HG02798 (cell line): ENCODE measurements at regions not wholly inside any gene's neighbourhood (a gene's known extent, or its start where the extent isn't known, plus 50 kb on each side); places are given as distances from the start of the nearest gene placed in this dataset.
"Not testable (repeated sequence)": the region's sequence is repeated elsewhere in the genome, so short reads cannot be mapped to it uniquely, and the experiment has no call there.

Experiments used
- ATAC-seq: cut with Tn5 transposase; IDR thresholded peaks from one replicate; pipeline ENCODE4 v1.9.1; 2021; ENCODE audit warnings: mild to moderate bottlenecking; ENCODE audit not compliant: unreplicated experiment, poor library complexity

DNA sequence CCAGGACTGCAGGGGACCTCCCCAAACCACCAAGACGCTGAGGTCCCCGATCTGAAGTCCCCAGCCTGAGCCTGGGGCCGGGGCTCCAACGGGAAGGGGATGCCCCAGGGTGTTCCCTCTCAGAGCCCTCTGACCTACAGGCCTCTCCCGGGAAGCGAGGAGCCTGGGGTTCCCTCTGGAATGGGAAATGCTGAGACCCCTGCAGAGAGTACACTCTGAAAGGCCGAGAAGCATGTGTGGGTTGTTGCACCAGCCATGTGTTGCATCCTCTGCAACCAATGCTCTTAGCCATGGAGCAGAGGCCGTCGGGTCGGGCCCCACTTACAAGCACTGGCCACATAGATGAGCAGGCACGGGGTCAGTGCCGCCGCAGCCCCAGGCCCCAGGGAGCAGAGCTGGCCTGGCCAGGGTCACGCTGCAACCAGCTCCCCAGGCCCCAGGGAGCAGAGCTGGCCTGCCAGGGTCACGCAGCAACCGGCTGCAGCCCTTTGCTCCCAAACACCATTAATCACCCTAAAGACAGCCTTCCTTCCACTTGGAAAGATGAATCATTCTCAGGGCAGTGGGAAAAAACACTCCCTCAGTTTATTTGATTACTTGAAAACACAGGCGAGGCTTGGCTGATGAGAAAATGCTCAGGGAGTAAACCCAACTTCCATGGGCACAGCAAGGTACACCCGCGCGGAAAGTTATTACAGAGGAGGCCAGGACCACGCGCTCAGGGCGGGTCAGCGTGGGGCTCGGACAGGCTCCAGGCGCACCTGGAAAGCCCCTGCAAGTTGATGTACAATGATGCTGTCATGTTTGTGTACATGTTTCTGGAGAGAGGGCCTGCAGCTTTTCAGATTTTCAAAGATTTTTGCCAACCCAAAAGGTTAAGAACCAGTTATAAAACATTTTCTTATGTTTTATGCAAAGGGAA lies 78.0 kb upstream of the AFDN start:
- ATAC-seq = no peak

DNA sequence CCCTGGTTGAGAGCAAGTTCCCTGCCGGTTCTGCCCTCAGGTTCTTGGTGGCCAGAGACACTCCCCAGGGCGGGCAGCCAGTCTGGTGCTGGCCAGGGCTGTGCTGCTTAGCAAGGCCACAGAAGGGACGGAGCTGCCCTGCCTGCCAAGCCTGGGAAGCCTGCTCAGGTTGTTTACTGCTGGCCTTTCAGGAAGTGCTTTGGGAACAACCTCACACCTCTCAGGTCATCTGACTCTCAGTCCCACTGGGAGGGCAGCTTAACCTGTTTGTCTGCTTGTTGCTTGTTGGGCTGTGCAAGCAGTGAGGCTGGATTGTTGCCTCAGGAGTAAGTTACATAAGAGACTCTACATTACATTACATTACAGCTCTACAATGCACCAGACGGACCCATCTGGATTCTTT lies 75.8 kb upstream of the AFDN start:
- ATAC-seq = no peak

- no peak for ATAC-seq
Observed at GRCh38 chr6:167751579-167752115, 75.1 kb upstream of the AFDN start.

DNA sequence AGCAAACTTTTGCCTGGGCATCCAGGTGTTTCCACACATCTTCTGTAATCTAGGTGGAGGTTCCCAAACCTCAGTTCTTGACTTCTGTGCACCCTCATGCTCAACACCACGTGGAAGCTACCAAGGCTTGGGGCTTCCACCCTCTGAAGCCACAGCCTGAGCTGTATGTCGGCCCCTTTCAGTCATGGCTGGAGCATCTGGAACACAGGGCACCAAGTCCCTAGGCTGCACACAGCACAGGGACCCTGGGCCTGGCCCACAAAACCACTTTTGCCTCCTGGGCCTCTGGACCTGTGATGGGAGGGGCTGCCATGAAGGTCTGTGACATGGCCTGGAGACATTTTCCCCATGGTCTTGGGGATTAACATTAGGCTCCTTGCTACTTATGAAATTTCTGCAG lies 73.4 kb upstream of the AFDN start:
- ATAC-seq = not testable (repeated sequence)

DNA sequence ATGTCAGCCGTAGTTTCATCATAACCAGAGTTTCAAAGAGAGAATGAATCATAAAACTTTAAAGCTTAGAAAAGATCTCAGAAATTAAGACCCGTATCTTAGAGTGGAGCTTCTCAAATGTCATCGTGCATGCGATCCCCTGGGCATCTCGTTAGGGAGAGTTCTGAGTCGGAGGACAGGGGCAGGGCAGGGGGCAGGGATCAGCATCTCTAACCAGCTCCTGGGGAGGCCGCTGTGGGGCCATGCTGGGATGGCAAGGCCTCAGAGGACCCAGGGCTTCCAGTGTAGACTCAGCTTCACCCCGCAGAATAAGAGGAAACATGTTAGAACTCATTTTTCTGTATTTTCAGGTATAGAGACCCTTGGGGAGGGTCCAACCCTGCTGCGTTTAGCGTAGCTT lies 72.0 kb upstream of the AFDN start:
- ATAC-seq = no peak

DNA sequence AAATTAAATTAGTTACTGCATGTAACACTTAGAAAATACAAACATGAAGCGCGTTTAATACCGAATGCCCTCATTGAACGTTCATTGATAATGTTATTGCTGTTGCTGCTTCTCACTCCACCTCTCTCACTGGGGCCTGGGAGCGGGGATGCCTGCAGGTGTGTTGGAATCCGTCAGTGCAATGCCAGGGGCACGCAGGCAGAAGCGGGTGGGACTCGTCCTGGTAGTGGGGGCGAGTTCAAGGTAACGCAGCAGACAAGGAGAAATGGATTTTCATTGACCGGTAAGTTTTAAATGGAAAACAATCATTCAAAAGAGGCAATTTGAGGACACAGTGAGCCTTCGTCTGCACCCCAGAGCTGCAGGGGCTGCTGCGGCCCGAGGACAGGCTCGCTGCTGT lies 71.2 kb upstream of the AFDN start:
- no peak for ATAC-seq

DNA sequence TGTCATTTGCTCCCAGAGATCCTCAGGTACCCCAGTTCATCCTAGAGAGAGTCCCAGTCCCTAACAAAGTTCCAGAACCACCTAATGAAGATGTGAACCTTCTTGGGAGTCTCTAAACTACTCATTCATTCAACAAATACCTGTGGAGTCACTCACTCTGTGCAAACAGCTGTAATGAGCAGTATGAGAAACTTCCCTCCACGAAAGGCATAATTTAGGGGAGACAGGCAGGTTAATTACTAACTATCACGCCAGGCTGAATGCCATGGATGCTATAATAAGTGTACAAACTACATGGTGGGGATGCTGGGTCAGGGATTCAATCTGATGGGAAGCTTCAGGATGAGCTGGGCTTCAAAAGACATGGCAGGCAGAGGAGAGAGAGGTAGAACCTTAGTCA lies 70.1 kb upstream of the AFDN start:
- ATAC-seq = no peak

DNA sequence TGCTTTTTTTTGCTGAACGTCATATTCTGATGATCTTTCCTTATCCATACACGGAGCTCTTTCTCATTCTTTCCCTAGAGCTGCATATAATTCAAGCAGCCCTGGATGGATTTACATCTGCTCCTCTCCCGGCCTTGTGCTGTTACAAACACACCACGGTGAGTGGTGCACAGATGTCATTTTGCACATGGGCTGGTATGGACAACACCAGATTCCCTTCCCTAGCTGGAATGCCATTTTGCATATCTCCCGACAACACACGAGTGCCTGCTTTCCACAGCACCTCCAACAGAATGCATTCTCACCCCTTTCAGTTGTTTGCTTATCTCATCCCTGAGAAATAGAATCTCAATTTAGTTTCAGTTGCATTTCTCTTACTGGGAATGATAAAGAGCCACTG lies 69.5 kb upstream of the AFDN start:
- no peak for ATAC-seq

DNA sequence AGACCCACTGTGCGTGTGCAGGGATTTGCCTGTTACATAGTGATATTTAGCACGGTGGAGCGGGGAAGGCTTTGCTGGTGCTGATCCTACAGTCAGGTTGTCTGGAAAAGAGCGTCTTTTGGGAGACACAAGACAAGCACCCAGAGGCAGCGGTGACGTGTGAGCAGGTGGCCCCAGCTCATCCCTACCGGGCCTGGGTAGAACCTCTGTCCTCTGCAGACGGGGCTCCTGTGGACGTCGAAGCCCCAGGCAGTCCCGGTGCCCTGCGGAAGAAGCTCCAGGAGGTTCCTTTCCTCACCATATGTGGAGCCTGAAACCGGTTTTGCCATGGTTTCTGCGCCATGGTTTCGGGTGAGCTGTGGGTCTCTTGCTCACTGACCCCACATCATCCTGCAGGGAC lies 68.9 kb upstream of the AFDN start:
- ATAC-seq = no peak

DNA sequence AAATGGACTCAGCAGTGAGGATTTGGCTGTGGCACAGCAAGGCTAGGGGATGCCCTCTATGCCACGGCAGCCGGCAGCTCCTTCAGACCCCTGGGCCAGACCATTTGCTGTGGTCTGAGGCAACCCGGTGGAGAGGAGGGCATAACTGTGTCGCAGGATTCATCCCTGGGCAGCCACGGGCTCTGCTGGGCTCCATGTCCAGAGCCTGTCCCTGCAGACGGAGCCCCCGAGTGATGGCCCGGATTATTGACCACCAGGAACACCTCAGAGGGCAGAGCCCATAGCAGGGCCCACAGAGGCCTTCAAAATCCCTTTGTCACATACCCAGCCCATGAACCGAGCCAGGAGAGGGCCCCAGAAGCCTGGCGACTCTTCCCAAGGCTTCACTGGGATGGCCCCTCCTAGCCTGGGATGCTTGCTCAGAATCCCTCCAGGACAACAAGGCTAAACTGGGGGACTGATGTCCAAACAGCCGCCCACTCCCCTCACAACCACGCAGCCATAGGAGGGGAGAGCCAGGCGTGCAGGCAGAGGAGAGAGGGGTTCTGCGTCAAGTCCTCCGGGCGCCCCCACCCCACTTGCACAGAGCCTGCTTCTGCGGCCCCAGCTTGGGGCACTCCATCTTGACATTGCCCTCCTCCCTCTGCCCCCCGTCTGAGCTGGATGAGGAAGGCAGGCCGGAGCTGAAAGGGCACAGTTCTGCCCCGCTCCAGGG lies 68.2 kb upstream of the AFDN start:
- ATAC-seq = no peak

GRCh38 chr6:167759206-167759605 lies 67.5 kb upstream of the AFDN start:
- no peak for ATAC-seq

DNA sequence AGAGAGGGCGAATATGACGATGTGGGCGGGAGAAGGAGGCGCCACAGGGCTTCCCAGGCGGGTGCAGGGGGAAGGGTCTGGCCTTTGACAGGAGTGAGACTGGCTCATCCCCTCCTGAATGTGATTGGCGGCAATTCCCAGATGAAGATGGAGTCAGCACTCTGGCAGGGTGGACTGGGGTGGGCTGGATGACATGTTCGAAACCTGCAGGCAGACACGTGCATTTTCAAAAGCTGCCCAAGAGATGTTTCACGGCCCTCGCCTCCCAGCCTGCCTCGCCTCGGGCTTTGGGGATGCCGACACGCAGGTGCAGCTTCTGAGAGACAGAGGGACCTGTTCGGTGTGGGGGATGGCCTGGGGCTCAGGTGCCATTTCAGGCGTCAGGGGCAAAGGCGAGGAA lies 66.8 kb upstream of the AFDN start:
- no peak for ATAC-seq

DNA sequence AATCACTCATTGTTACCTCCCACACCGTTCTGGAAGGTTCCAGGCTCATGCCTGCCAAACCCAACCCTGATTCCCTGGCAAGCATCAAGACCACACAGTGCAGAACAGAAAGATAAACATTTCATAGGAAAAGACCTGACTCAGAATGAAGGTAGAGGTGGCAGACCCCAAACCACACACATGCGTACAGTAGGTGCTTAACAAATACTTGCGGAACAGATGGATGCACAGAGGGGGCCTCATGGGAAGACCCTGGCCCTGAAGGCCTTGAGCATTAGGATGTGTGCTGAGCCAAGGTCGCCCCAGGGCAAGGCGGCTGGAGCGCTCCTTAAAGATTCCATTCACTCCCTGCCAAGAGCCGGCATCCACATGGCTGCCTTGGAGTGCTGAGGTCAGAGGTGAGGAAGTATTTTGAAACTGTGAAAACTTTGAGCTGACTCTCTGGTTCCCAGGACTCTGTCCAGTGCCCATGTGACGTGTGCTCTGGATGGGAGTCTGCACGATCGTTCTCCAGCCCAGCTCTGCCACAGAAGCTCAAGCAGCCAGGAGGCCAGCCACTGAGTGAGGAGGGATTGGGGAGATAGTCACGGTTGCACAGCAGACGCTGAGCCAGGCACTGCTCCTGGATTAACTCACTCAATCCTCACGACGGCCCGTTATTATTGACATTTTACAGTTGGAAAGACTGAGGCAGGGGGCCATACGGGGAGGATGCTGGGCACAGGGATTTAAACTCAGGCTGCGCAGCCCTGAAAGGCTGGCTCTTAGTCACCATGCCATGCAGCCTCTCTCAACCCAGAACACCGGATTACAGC lies 65.5 kb upstream of the AFDN start:
- ATAC-seq = no peak

DNA sequence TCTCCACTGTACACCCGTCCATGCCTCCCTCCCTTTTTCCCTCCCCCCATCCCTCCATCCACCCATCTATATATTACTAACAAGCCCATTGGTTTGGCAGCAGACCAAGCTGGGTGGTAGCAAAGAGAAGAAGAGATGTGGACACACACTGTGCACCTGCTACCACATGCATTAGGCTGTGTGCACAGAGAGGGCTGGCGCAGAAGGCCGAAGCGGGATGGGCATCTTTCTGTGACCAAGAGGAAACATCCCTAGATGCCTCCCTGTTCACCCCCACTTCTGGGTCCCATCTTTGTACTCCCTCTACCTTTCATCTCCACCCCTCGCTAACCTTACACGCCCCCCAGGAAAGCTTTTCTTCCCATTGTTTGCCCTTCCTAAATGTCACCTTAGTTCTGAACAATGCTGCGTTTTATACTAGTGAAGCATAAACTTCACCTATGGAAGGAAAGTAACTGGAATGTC lies 64.9 kb upstream of the AFDN start:
- no peak for ATAC-seq

GRCh38 chr6:167762259-167762962 lies 64.3 kb upstream of the AFDN start:
- ATAC-seq = no peak

GRCh38 chr6:167763056-167763944 lies 63.4 kb upstream of the AFDN start:
- no peak for ATAC-seq

DNA sequence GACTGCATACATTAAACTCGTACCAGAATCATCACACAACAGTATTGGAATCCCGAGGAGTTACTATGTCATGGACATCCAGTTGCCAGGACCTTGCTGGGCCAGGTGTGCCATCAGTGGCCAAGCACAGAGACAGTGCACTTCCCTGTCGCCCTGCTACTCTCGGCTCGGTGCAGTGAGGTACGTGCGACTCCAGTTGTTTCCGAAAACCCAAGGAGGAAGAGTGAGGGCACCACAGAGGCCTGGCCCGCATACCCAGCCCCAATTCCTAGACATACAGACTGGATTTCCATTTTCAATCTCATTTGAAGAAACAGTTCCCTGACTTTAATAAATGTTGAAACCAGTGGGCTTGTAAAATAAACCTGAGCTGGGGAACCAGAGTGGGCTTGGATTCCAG lies 62.5 kb upstream of the AFDN start:
- no peak for ATAC-seq

DNA sequence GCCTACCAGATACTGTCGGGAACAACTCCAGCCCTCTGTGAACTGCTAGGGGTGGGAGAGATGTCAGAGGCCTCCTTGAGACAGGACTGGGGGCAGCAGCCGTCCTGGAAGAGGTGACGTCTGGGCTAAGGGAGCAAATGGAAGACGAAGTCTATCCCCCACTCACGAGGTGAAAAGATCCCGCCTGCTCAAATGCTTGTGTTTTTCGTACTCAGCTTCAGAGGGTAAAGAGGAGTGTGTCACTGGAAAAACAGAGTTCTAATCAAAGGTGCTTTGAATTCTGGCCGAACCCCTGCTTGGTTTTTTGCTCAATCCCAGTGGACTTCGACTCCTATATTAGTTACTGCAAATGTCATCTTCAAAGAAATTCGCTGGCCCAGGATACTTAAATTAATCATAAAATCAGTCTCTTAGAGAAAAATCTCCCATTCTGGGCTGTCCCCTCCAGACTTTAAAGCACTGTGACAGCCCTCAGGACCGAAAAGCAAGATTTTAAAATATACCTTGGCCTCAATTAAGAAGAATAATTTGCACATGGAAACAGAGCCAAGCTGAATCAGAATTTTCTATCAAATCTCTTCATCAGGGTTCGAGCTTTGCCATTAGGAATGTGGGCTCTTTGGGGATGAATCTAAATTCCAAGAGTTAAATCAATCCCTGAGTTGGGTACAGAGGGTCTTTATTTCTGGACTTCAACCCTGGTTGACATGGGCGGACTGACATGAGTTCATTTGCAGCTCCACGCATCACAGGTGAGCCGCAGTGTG lies 61.8 kb upstream of the AFDN start:
- no peak for ATAC-seq
